HG02943 (cell line): ENCODE measurements at regions not wholly inside any gene's neighbourhood (a gene's known extent, or its start where the extent isn't known, plus 50 kb on each side); places are given as distances from the start of the nearest gene placed in this dataset.
"Not testable (repeated sequence)": the region's sequence is repeated elsewhere in the genome, so short reads cannot be mapped to it uniquely, and the experiment has no call there.

ENCODE experiments used
- ATAC-seq: cut with Tn5 transposase; IDR thresholded peaks from one replicate; pipeline ENCODE4 v1.9.1; 2021; ENCODE audit warnings: mild to moderate bottlenecking, low read depth, moderate library complexity; ENCODE audit not compliant: unreplicated experiment

GRCh38 chr2:83991992-83992391 is 467.1 kb downstream of the SUCLG1 start:
- no peak for ATAC-seq

- ATAC-seq, result no peak
These were observed 468.4 kb downstream of the SUCLG1 start for GRCh38 chr2:83990636-83991035.

DNA sequence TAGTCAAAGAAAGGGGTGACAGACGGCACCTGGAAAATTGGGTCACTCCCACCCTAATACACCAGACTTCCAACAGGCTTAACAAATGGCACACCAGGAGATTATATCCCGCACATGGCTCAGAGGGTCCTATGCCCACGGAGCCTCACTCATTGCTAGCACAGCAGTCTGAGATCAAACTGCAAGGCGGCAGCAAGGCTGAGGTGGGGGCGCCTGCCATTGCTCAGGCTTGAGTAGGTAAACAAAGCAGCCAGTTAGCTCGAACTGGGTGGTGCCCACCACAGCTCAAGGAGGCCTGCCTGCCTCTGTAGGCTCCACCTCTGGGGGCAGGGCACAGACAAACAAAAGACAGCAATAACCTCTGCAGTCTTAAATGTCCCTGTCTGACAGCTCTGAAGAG is 482.5 kb downstream of the SUCLG1 start:
- not testable (repeated sequence) for ATAC-seq

- ATAC-seq, result no peak
These were observed 487.0 kb downstream of the SUCLG1 start for GRCh38 chr2:83972128-83972527.

DNA sequence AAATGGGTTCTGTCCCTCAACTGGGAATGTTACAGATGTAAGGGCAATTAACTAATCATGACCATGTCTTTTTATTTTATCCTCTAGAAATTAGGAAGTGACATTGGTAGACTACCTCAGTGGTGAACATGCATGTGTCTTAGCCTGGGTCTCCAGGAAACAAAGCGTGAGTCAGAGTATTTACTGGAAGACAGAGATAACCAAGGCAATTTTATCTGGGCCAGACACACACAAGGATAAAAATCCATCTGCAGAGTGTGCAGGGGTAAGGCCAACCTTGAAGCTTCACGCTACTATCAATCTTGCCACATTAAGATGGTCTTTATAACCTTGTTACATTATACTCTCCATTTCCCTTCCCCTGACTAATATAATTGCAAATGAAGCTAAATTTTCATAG is 487.5 kb downstream of the SUCLG1 start:
- ATAC-seq, result no peak

DNA sequence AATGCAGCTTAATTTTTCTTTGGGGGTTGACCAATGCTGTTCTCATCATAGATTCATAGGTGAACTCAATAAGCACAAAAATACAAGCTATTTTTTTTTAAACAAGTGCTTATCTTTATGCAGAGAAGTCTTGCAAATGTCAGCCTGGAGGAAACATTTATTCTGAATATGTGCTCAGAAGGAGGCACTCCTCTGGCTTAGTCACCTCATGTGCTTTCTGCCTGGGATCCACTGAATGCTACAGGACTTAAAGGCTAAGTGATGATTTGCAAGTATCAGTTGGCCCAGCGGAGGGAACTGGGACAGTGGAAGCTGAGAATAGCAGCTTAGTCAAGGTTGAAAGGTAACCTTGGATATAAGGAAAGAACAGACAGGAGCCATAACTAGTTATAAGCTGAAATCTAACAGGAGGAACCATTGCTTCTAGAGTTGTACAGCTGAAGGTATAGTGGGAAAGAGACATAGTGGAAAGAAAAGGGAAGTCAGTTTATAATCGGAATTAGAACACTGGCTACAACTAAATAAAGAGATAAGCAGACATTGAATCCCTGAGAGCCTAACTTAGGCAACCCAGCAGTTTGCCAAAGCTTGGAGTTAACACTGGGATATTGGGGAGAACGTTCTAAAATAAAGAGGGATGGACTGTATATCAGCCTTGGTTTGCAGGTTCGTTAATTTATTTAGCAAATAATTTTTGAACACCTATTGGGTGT is 488.7 kb downstream of the SUCLG1 start:
- no peak for ATAC-seq

GRCh38 chr2:83969085-83969484 is 490.0 kb downstream of the SUCLG1 start:
- no peak for ATAC-seq

DNA sequence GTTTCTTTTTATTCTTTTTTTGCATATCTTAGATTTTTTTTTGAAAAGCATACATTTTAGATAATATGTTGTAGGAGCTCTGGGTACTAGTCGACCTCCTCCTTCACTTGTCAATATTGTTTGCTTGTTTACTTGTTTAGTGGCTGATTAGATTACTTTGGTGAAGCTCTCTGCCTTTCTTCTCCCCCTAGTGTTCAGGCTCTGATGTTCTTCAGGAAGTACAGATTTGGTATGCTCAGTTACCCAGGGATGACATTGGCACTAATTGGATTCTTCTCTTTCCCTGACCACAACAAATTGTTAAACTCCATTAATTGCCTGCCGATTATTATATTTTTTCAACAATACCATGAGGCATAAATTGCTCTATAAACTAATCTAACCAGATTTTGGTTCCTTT is 491.2 kb downstream of the SUCLG1 start:
- no peak for ATAC-seq

DNA sequence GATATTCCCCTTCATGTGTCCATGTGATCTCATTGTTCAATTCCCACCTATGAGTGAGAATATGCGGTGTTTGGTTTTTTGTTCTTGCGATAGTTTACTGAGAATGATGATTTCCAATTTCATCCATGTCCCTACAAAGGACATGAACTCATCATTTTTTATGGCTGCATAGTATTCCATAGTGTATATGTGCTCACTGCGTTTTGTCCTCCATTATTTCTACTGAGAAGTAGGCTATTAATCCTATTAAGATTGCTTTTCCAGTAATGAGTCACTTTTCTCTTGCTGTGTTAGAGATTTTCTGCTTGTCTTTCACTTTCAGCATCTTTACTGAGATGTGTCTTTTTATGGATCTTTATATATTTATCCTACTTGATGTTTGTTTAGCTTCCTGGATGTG is 492.1 kb downstream of the SUCLG1 start:
- not testable (repeated sequence) for ATAC-seq

GRCh38 chr2:83961512-83961911 is 497.6 kb downstream of the SUCLG1 start:
- no peak for ATAC-seq

DNA sequence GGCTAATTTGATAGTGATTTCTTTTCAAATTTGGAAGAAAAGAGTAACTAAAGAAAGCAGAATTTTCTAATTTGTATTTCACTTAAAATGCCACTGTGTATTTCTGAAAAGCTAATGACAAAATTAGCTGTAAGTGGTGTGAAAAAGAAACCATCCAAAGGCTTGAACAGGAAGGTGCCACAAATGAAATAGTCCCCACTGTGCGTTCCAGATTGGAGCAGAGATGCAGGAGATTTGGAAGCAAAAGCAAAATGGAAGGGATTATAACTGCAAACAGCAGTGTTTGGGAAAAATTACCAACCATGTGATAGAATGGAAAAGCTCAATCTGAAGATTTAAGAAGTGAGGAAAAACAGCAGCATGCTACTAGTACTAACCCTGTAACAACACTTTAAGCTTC is 498.7 kb downstream of the SUCLG1 start:
- ATAC-seq, result no peak

- ATAC-seq, result no peak
These were observed 499.8 kb downstream of the SUCLG1 start for GRCh38 chr2:83959266-83959665.

DNA sequence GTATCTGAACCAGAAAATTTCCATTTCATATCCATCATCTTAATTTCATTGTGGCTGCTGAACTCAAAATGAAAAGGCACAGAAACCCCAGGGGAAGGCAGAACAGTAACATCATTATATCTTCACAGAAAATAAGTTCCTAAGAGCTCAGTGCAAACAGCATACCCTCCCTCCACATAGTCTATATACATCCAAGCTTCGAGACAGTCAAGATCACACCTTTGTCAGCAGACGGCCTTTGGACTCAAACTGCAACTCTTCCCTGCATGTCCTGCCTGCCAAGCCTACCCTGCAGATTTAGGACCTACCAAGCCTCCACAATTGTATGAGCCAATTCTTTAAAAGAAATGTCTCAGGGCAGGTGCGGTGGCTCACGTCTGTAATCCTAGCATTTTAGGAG is 502.1 kb downstream of the SUCLG1 start:
- no peak for ATAC-seq

DNA sequence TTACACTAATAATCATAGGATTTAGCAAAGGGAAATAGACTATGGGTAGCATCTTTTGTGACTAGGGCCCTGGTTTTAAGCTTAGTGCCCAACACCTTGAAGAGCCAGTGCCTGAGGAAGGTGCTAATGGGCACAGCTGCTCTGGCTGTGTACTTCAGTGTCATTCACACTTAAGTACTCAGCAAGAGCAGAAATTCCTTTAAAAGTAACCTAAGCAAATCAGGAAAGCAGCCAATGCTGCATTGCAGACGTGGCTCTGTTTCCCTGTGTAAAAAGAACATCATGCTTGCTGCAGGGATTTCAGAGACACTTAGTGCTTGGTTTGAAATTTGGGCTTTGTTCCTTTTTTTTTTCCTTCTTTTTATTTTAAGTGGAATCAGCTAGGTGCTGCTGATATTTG is 505.4 kb downstream of the SUCLG1 start:
- ATAC-seq, result no peak

DNA sequence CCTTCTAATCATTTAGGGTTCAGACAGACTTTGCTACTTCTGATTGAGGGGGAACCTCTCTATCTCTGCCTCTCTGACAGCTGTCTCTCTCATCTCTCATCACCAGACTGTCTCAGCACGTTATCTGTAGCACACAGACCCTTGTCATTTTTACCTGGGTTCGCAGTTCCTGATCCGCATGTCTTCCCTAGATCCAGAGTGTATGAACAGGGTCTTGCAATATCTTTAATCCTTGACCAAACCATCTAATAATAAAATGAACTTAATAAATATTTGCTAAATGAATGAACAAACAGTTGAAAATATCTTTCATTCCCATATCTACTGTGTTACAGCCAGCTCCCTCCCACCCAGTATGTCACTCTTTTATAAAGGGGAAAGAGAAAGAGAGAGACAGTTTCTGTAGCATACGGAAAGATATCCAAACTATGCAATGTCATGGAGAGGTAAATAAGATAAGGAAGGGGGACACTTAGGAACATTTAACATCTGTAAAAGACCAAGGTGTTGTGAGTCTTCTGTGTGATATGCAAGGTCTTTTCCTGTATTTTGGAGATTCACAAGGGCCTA is 507.6 kb downstream of the SUCLG1 start:
- ATAC-seq, result no peak

DNA sequence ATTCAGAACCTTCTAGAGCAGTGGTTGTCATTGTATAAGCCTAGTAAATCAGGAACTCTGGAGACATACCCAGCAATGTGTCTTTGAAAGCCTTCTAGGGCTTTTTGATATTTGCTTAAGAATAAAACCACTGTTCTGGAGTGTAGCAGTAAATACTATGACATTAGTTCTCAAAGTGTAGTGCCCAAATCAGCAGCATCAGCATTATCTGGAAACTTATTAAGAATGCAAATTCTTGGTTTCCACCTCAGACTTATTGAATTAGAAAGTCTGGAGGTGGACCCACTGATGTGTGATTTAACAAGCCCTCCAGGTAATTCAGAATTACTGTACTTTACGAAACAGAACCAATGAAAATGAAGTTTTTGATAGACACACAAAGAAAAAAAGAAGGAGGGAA is 509.7 kb downstream of the SUCLG1 start:
- ATAC-seq, result no peak

DNA sequence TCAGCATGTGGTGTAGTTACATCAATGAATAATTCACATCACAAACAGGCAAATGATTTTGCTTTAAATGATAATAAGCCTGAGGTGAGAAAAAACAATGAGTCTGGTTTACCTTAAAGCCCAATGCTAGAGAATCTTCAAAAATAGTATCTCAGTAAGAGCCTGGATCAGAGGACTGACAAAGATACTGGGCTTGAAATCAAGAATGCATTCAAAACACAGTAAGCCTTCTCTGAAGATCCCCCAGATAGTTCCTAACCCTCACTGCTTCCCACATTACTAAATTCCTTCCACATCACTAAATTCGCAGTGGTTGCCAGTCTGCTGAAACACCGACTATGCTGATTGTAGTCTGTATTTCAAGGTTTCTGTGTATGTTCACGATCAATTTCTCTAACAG is 514.9 kb downstream of the SUCLG1 start:
- ATAC-seq, result no peak

DNA sequence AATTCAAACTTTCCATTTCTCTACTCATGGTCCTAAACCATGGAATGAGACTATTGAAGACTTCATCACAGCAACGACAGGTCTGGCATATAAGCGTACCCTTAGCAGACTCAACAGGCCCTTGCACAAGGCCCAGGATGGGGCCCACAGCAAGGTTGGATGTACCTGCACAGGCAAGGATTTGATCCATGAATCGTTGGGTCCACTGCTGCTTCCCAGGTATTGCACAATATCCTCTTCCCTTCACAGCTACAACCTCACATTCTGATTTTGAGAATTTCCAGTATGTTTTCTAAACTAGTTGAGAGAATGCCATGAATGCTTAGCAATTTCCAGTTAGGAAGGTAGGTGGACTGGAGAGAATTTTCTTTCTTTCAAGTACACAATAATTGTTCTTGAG is 515.8 kb downstream of the SUCLG1 start:
- ATAC-seq, result no peak

- no peak for ATAC-seq
These were observed 517.2 kb downstream of the SUCLG1 start for GRCh38 chr2:83941886-83942285.

- no peak for ATAC-seq
These were observed 525.3 kb downstream of the SUCLG1 start for GRCh38 chr2:83933749-83934148.

DNA sequence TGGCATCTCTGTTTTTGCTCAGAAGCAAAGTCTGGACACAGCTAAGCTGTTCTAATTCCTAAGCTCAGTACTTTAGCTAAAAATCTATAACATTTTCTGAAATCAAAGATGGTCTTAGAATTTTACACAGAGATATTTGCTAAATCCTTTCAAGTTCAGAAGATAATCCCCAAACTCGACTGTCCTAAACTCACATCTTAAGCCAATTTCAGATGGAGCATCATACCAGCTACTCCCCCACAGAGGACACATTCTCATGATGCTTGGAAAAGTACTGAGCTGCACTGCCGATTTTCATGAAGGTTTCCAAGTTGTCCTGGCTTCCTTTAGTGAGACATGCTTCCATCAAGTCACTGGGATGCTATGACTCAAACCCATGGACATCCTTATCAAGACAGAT is 535.5 kb downstream of the SUCLG1 start:
- no peak for ATAC-seq

GRCh38 chr2:83916559-83916958 is 542.5 kb downstream of the SUCLG1 start:
- ATAC-seq, result no peak

DNA sequence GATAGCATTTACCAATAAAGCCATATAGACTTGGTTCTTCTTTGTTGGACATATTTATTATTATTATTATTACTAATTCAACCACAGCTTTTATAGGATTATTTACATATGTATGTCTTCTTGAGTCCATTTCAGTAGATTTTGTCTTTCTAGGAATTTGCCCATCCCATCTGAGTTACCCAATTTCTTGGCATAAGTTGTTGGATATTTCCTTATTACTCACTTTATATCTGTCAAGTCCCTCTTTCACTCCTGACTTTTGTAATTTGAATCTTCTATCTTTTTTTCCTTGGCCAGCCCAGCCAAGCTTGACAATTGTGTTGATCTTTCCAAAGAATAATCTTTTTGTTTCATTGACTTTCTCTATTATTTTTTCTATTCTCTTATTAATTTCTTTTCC is 543.7 kb downstream of the SUCLG1 start:
- no peak for ATAC-seq
